Neural cell (in vitro differentiated cells): ENCODE measurements at regions not wholly inside any gene's neighbourhood (a gene's known extent, or its start where the extent isn't known, plus 50 kb on each side); places are given as distances from the start of the nearest gene placed in this dataset.

Experiments
- H2AFZ ChIP-seq: fragments of 200-600, 300-800 bp; sonication (generic), shearing (Covaris generic); 2 replicates; pipeline ENCODE4 v1.6.0; 2014; ENCODE audit warnings: low read depth, mild to moderate bottlenecking, antibody characterized with exemption, low read length, moderate library complexity
- H3F3A ChIP-seq: fragments of 200-600 bp; shearing (Covaris generic); 2 replicates; pipeline ENCODE4 v1.6.1; 2016; ENCODE audit warnings: mild to moderate bottlenecking, moderate library complexity, mixed read lengths, antibody characterized with exemption, low read length; ENCODE audit not compliant: insufficient read depth, poor library complexity, severe bottlenecking
- H3K27ac ChIP-seq: fragments of 200-600, 300-800 bp; sonication (generic), shearing (Covaris generic); 2 replicates; pipeline ENCODE4 v1.5.1; 2014; ENCODE audit warnings: mild to moderate bottlenecking, low read length, moderate library complexity
- H3K27me3 ChIP-seq: fragments of 300-800, 200-600 bp; sonication (generic), shearing (Covaris generic); 2 replicates; pipeline ENCODE4 v1.6.0; 2014; ENCODE audit warnings: mild to moderate bottlenecking, low read depth, low read length, moderate library complexity; ENCODE audit not compliant: insufficient read depth
- H3K36me3 ChIP-seq: fragments of 300-800, 200-600 bp; sonication (generic), shearing (Covaris generic); 2 replicates; pipeline ENCODE4 v1.5.1; 2014; ENCODE audit warnings: mild to moderate bottlenecking, antibody characterized with exemption, low read length, moderate library complexity; ENCODE audit not compliant: insufficient read depth
- H3K4me2 ChIP-seq: fragments of 300-800, 200-600 bp; sonication (generic), shearing (Covaris generic); 2 replicates; pipeline ENCODE4 v1.6.0; 2014; ENCODE audit warnings: mild to moderate bottlenecking, low read length
- H3K4me3 ChIP-seq: fragments of 300-800, 200-600 bp; sonication (generic), shearing (Covaris generic); 2 replicates; pipeline ENCODE4 v1.5.1; 2014; ENCODE audit warnings: mild to moderate bottlenecking, low read length, moderate library complexity
- H3K79me2 ChIP-seq: fragments of 200-600 bp; shearing (Covaris generic); replicated peaks from 2 replicates; pipeline ENCODE4 v1.6.0; 2014; ENCODE audit warnings: mild to moderate bottlenecking, low read length, moderate library complexity; ENCODE audit not compliant: insufficient read depth
- H3K9ac ChIP-seq: fragments of 300-800, 200-600 bp; sonication (generic), shearing (Covaris generic); 2 replicates; pipeline ENCODE4 v1.6.1; 2016; ENCODE audit warnings: mild to moderate bottlenecking, low read length, mixed read lengths
- H3K9me2 ChIP-seq: fragments of 200-600 bp; shearing (Covaris generic); 2 replicates; pipeline ENCODE4 v1.6.1; 2016; ENCODE audit warnings: mild to moderate bottlenecking, low read length, mixed read lengths; ENCODE audit not compliant: insufficient read depth
- H3K9me3 ChIP-seq: fragments of 200-600, 300-800 bp; sonication (generic), shearing (Covaris generic); 2 replicates; pipeline ENCODE4 v1.6.1; 2016; ENCODE audit warnings: mild to moderate bottlenecking, mixed run types, low read length, moderate library complexity, mixed read lengths
- H4K20me1 ChIP-seq: fragments of 200-600 bp; shearing (Covaris generic); 2 replicates; pipeline ENCODE4 v1.6.1; 2016; ENCODE audit warnings: mild to moderate bottlenecking, mixed run types; ENCODE audit not compliant: insufficient read depth
- EP300 ChIP-seq: fragments of 450-650 bp; conservative IDR thresholded peaks from 2 replicates; pipeline ENCODE4 v1.6.1; 2014; ENCODE audit warnings: antibody characterized with exemption, mild to moderate bottlenecking, moderate library complexity; ENCODE audit not compliant: poor library complexity, severe bottlenecking
- EZH2 ChIP-seq: fragments of 200-600, 300-800 bp; shearing (Covaris generic), sonication (generic); IDR thresholded peaks from 2 replicates; pipeline ENCODE4 v1.6.1; 2014; ENCODE audit warnings: antibody characterized with exemption, low read length, borderline replicate concordance, mild to moderate bottlenecking; ENCODE audit not compliant: insufficient read depth, poor library complexity, severe bottlenecking
- MXI1 ChIP-seq: fragments of 450-650 bp; conservative IDR thresholded peaks from 2 replicates; pipeline ENCODE4 v1.6.1; 2014; ENCODE audit warnings: antibody characterized with exemption, mild to moderate bottlenecking; ENCODE audit not compliant: poor library complexity, severe bottlenecking
- POLR2AphosphoS5 ChIP-seq: IDR thresholded peaks from 2 replicates; pipeline ENCODE4 v1.6.1; 2012
- RAD21 ChIP-seq: fragments of 450-650 bp; conservative IDR thresholded peaks from 2 replicates; pipeline ENCODE4 v1.6.1; 2014; ENCODE audit warnings: antibody characterized with exemption, mild to moderate bottlenecking, moderate library complexity
- SMC3 ChIP-seq: fragments of 450-650 bp; conservative IDR thresholded peaks from 2 replicates; pipeline ENCODE4 v1.6.1; 2014; ENCODE audit warnings: antibody characterized with exemption, mild to moderate bottlenecking, moderate library complexity; ENCODE audit not compliant: poor library complexity
- TAF1 ChIP-seq: IDR thresholded peaks from 2 replicates; pipeline ENCODE4 v1.6.1; 2012; ENCODE audit warnings: low read depth
- TF ChIP-seq, protein P1 (sequence below): fragments of 450-650 bp; IDR thresholded peaks from 2 replicates; pipeline ENCODE4 v1.5.1; 2014; ENCODE audit warnings: antibody characterized with exemption, mild to moderate bottlenecking, moderate library complexity; ENCODE audit not compliant: poor library complexity, severe bottlenecking
- TF ChIP-seq, protein P2 (sequence below): IDR thresholded peaks from 2 replicates; pipeline ENCODE4 v1.6.1; 2012; ENCODE audit warnings: borderline replicate concordance

DNA sequence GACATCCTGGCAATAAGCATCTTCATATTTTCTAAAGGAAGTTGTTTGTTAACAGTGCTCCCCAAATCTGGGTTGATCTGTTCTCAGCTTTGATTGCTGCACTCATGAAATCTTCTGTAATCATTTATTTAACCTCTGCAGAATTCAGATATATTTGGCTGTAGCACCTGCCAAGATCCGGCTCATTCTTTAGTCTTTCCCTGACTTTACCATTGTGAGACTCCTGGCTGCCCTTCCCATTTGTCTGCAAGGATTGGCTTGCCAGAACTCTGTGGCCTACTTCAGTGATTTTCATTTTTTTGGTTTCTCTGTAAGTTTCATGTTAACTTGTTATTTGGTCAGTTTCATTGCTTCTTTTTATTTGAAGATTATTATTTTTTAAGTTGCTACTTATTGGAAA is 191.2 kb upstream of the PLXNC1 start:
- H3K4me3 ChIP-seq: no peak overlapping the region
- H2AFZ ChIP-seq: no peak overlapping the region
- no peaks in the 10 kb centered on the region for H3K9me3 ChIP-seq
- H3F3A ChIP-seq: no peaks in the 10 kb centered on the region
- H3K9ac ChIP-seq: no peak overlapping the region
- no peaks in the 10 kb centered on the region for H3K36me3 ChIP-seq
- H4K20me1 ChIP-seq: no peaks in the 10 kb centered on the region
- no peaks in the 10 kb centered on the region for H3K79me2 ChIP-seq
- H3K27ac ChIP-seq: no peak overlapping the region
- H3K4me2 ChIP-seq: no peak overlapping the region
- H3K9me2 ChIP-seq: no peaks in the 10 kb centered on the region
- TF ChIP-seq EP300: no peak
- TF ChIP-seq MXI1: no peak
- TF ChIP-seq, protein P1, sequence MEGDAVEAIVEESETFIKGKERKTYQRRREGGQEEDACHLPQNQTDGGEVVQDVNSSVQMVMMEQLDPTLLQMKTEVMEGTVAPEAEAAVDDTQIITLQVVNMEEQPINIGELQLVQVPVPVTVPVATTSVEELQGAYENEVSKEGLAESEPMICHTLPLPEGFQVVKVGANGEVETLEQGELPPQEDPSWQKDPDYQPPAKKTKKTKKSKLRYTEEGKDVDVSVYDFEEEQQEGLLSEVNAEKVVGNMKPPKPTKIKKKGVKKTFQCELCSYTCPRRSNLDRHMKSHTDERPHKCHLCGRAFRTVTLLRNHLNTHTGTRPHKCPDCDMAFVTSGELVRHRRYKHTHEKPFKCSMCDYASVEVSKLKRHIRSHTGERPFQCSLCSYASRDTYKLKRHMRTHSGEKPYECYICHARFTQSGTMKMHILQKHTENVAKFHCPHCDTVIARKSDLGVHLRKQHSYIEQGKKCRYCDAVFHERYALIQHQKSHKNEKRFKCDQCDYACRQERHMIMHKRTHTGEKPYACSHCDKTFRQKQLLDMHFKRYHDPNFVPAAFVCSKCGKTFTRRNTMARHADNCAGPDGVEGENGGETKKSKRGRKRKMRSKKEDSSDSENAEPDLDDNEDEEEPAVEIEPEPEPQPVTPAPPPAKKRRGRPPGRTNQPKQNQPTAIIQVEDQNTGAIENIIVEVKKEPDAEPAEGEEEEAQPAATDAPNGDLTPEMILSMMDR: no peak
- TF ChIP-seq, protein P2, sequence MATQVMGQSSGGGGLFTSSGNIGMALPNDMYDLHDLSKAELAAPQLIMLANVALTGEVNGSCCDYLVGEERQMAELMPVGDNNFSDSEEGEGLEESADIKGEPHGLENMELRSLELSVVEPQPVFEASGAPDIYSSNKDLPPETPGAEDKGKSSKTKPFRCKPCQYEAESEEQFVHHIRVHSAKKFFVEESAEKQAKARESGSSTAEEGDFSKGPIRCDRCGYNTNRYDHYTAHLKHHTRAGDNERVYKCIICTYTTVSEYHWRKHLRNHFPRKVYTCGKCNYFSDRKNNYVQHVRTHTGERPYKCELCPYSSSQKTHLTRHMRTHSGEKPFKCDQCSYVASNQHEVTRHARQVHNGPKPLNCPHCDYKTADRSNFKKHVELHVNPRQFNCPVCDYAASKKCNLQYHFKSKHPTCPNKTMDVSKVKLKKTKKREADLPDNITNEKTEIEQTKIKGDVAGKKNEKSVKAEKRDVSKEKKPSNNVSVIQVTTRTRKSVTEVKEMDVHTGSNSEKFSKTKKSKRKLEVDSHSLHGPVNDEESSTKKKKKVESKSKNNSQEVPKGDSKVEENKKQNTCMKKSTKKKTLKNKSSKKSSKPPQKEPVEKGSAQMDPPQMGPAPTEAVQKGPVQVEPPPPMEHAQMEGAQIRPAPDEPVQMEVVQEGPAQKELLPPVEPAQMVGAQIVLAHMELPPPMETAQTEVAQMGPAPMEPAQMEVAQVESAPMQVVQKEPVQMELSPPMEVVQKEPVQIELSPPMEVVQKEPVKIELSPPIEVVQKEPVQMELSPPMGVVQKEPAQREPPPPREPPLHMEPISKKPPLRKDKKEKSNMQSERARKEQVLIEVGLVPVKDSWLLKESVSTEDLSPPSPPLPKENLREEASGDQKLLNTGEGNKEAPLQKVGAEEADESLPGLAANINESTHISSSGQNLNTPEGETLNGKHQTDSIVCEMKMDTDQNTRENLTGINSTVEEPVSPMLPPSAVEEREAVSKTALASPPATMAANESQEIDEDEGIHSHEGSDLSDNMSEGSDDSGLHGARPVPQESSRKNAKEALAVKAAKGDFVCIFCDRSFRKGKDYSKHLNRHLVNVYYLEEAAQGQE: no peak
- TF ChIP-seq POLR2AphosphoS5: no peak
- TF ChIP-seq RAD21: no peak
- TF ChIP-seq TAF1: no peak
- no peak for TF ChIP-seq SMC3
- no peak for TF ChIP-seq EZH2
- H3K27me3 ChIP-seq: no peaks in the 10 kb centered on the region

DNA sequence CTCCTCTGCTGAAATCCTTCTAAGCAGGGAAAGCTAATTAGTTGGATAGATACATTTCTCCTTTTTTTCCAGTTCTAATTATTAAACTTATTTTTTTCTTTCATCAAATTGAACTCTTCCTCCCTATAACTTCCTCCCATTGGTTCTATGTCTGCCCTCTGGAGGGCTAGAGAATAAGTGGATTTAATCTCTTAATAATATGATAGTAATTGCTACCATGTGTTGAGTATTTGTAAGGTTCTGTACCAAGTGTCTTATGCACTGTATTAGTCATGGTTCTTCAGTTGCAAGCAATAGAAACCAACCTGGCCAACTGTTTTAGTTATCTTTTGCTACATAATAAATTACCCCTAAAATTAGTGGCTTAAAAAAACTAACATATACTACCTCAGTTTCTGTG is 190.5 kb upstream of the PLXNC1 start:
- H3K9me3 ChIP-seq: no peaks in the 10 kb centered on the region
- no peak overlapping the region for H3K9ac ChIP-seq
- H3K9me2 ChIP-seq: no peaks in the 10 kb centered on the region
- H3F3A ChIP-seq: no peaks in the 10 kb centered on the region
- H3K27me3 ChIP-seq: no peaks in the 10 kb centered on the region
- H2AFZ ChIP-seq: no peak overlapping the region
- no peak overlapping the region for H3K4me2 ChIP-seq
- no peak overlapping the region for H3K27ac ChIP-seq
- H3K36me3 ChIP-seq: no peaks in the 10 kb centered on the region
- H3K79me2 ChIP-seq: no peaks in the 10 kb centered on the region
- H4K20me1 ChIP-seq: no peaks in the 10 kb centered on the region
- H3K4me3 ChIP-seq: no peak overlapping the region
- TF ChIP-seq, protein P1: no peak
- TF ChIP-seq RAD21 (no peak), SMC3 (no peak), POLR2AphosphoS5 (no peak), MXI1 (no peak), EP300 (no peak), EZH2 (no peak), TAF1 (no peak)
- TF ChIP-seq, protein P2: no peak
